Adrenal gland (tissue), 5 donors: ENCODE measurements at regions not wholly inside any gene's neighbourhood (a gene's known extent, or its start where the extent isn't known, plus 50 kb on each side); places are given as distances from the start of the nearest gene placed in this dataset.

Source experiments
- CTCF ChIP-seq, 6 experiments: fragments of 450-650 bp in 4 of 6; fragments of 200-600 bp in 2 of 6; sonication (generic) in 1 of 6; IDR thresholded peaks; 1 replicate in 5 of 6; 2 replicates in 1 of 6; pipeline versions ENCODE4 v1.5.1 to v1.8.0; 2016 to 2021; ENCODE audit warnings: antibody characterized with exemption in 6 of 6, mild to moderate bottlenecking in 2 of 6, moderate library complexity in 1 of 6
- POLR2A ChIP-seq, 2 donors: fragments of 450-650 bp; IDR thresholded peaks; one replicate each; pipeline ENCODE4 v1.6.1; 2017; ENCODE audit warnings: antibody characterized with exemption in 2 of 2, mild to moderate bottlenecking in 2 of 2, moderate library complexity in 1 of 2
- donor health status: DM: no; HTN: no; CAD: no.

DNA sequence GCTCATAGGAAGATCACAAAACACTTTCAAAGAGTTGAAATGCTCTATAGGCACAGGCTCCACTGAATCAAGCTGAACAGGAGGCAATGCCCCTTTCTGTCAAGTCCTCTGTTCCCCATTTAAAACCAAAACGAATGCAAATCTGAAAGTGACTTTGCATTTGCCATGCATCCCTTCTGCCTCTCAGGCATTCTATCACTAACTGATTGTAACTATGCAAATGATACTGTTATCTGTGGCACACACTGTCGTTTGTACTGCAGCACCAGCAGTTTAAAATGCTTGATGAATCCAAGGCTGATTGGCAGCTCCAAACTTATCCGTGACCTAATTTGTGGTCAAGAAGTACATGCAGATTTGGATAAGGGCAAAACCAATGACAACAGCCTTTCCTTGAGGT, 1067.5 kb upstream of the MAP3K7 start:
- TF ChIP-seq CTCF (IDR thresholded peaks at IDR 0.05): no peak
- no peak for TF ChIP-seq POLR2A (IDR thresholded peaks at IDR 0.05)
